TTC549 (cell line): ENCODE measurements at regions not wholly inside any gene's neighbourhood (a gene's known extent, or its start where the extent isn't known, plus 50 kb on each side); places are given as distances from the start of the nearest gene placed in this dataset.
A peak's percentile ranks its signal among the peaks of the same experiment; 100 is the strongest.

ENCODE experiments used
- FAIRE-seq: peaks from 2 replicates; lab custom pipeline; 2012; peaks lifted over from hg19 to GRCh38; lab: Jason Lieb, UNC

DNA sequence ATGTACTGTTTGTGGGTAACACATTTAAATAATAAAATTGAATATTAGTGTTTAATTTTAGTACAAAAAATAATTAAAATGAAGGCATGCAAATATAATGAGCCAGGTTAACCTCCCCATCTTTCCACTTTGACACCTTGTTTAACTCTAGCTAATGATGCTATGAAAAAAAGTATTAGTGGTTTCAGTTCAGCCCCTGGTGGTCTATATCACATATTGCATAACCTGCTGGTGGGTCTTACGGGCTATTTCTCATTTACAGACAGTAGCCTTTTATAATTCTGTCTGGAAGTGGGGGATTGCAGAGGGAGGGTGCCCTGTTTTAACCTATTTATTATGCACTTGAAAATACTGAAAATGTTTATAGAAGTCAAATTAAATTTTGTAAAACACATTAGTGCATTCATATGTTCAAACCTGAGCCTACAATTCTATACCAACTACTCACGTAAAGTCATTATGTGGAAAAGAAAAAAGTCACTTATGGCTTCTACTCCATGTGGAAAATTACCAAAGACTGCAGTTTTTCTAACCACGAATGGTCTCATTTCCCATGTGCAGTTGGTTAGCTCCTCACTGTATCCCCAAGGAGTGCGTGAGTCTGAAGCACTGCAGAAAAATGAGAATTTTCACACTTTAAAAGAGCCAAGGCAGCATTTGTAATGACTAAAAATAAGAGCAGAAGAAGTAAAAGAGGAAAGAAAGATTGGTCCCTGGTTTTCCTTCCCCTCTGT lies 381.0 kb downstream of the MTX2 start:
- no peak for FAIRE-seq

GRCh38 chr2:176650838-176651555 lies 381.8 kb downstream of the MTX2 start:
- no peak for FAIRE-seq

GRCh38 chr2:176652300-176653182 lies 383.3 kb downstream of the MTX2 start:
- peak; percentile 77 for FAIRE-seq

DNA sequence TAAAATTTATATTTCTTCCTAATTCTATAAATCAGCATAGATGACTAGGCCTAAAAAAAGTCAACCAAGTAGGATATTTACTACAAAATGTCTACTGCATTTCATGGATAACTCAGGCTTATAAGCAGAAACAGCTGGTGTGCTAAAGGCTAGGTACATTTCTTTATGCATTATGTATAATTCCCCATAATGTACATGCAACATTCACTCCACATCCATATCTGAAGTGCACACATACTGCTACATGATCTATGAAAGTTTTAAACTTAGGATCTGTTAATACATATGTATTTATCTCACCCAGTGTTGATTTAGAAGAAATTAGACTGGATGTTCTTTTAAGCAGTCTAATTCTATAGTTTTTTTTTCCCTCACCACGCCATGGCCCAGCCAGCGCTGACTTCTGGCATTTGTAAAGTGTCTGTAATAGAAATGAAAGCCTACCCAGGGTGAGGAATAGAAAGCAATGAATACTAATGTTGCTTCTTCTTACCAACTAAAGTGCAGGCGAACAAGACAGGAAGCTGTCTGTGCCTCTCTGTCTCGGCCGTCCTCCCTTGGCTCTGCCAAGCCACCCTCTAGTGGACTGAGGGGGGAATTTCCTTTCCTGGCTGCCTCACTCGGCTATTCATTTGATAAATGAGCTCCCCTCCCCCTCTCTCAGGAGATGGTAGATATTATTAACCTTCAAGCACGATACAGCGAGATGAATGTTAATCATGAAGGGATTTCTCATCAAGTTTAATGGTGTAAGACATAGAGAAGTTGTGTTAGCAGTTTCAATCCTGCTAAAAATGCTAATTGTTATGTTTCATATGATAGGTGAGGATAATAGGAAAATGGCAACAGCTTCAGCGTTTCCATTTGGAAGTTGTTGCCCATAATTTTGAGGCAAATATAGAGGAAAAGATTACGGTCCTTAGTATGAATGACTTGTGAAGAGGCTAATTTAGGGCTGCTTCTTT lies 384.5 kb downstream of the MTX2 start:
- peak; percentile 82 for FAIRE-seq

- FAIRE-seq: no peak
Measured at GRCh38 chr2:176656038-176656775, 387.0 kb downstream of the MTX2 start.

DNA sequence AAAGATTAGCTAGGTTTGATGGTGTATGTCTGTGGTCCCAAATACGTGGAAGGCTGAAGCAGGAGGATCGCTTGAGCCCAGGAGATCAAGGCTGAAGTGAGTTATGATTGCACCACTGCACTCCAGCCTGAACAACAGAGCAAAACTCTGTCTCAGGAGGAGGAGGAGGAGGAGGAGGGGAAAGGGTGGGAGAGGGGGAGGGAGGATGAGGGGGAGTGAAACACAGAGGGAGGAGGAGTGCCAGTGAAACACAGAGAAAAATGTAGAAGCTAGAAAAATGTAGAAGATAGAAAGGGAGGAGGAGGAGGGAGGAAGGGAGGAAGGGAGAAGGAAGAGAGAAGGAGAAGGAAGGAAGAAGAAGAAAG lies 387.5 kb downstream of the MTX2 start:
- FAIRE-seq: no peak

DNA sequence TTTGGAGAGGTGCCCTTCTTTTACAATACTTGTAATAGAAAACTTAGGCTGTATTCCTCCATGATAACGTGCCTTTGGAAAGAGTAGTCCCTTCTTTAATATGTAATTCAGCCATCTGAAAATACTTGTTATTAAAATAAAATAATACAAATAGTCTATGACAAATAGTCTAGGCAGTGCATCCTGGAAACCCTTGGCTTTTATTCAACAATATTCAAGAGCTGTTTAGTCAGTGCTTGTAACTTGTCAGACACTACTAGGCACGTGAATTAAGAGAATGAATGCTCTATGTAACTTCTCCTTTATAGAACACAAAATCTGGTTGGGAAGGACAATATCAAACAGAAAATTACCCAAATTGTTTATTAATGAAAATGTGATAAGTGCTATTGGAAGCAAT lies 388.2 kb downstream of the MTX2 start:
- no peak for FAIRE-seq

DNA sequence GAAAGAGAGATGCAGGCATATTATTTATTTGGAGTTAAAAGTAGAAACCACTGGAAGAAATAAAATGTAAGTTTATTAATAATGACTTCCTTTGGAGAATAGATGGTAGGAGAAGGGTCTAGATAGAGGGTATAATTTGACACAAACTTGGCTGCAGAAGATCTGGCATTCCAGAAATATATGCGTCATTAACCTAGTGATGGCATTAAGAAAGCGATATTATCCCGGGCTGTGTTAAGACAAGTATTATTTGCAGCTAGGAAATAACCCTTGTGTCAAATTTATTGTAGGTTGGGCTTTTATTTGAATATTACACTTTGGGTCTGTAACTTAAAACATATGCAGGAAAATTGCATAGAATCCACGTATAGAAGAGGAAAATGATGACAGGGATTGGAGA lies 389.5 kb downstream of the MTX2 start:
- no peak for FAIRE-seq

DNA sequence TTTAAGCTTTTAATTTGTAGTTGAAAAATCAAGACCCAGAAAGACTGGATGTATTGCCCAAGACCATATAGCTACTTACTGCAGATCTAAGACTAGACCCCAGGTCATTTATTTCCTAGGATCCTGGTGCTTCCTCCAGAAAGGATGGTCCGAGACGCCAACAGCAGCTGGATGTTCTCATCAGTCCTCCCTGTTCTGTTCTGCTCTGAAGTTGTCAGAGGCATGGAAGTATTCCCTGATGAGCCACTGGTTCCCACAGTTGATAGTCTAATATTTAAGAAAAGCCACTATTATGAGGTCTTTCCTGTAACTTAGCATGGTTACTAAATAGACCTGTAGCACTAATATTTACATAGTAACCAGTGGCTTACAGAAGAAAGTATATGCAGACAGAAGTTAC lies 393.5 kb downstream of the MTX2 start:
- no peak for FAIRE-seq

GRCh38 chr2:176664478-176664877 lies 395.2 kb downstream of the MTX2 start:
- FAIRE-seq: no peak

- no peak for FAIRE-seq
Measured at GRCh38 chr2:176665086-176665485, 395.8 kb downstream of the MTX2 start.

- FAIRE-seq: no peak
Measured at GRCh38 chr2:176668912-176669311, 399.7 kb downstream of the MTX2 start.

- no peak for FAIRE-seq
Measured at GRCh38 chr2:176669398-176670174, 400.3 kb downstream of the MTX2 start.

DNA sequence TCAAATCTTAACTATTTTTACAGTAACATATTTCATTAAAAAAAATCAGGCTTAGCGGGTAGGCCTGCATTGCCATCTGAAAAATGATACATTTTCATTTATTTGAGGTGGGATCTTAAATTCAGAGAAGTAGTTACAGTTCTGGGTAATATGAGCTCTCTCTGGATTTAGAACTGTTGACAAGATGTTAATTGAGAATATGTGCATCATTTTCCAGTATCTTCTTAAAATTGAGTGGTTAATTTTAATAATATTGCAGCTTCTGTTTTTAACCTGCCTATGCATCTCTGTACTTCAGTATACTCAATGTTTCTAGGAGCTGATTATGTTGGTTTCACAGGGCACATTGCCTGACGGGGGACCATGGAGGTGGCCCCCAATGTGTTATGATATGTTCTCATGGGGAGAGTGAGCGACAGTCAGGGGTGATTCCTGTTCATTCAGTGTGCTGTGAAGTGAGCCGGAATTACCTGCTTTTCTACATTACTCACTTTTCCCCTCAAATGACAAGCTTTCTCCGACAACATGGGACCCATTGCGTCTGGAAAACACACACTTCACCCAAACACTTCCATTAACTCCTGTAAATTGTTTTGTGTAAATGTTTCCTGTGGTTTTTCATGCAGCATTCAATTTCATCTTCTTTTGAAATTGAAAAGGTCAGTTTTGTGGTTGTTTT lies 406.2 kb downstream of the MTX2 start:
- no peak for FAIRE-seq

GRCh38 chr2:176677746-176678265 lies 408.6 kb downstream of the MTX2 start:
- no peak for FAIRE-seq

- no peak for FAIRE-seq
Measured at GRCh38 chr2:176678571-176678970, 409.3 kb downstream of the MTX2 start.

- FAIRE-seq: no peak
Measured at GRCh38 chr2:176679061-176679669, 409.9 kb downstream of the MTX2 start.

- FAIRE-seq: no peak
Measured at GRCh38 chr2:176680916-176681516, 411.8 kb downstream of the MTX2 start.
